Bronchial epithelial cell (primary cell): ENCODE measurements at regions not wholly inside any gene's neighbourhood (a gene's known extent, or its start where the extent isn't known, plus 50 kb on each side); places are given as distances from the start of the nearest gene placed in this dataset.

ENCODE experiments used
- DNase-seq: peaks from one replicate; pipeline ENCODE4 v3.0.0-alpha.2; 2010; ENCODE audit warnings: low read depth
- FAIRE-seq: peaks from 2 replicates; lab custom pipeline; 2011; peaks lifted over from hg19 to GRCh38; lab: Jason Lieb, UNC
- H3K27me3 ChIP-seq: 2 replicates; pipeline ENCODE4 v1.5.1; 2011; ENCODE audit warnings: low read length; ENCODE audit not compliant: control insufficient read depth, insufficient read depth
- H3K36me3 ChIP-seq: 2 replicates; pipeline ENCODE4 v1.5.1; 2011; ENCODE audit warnings: low read length; ENCODE audit not compliant: control insufficient read depth, insufficient read depth
- H3K4me3 ChIP-seq: 2 replicates; pipeline ENCODE4 v1.5.1; 2011; ENCODE audit warnings: mild to moderate bottlenecking, low read depth, low read length, control low read depth
- TF ChIP-seq, protein P1 (sequence below): IDR thresholded peaks from 2 replicates; pipeline ENCODE4 v1.5.1; 2011; ENCODE audit warnings: mild to moderate bottlenecking, moderate library complexity, low read length, control low read depth, inconsistent platforms; ENCODE audit not compliant: insufficient read depth, severe bottlenecking

GRCh38 chr2:2653231-2653630 lies 322.2 kb upstream of the MYT1L start:
- no peak for FAIRE-seq

DNA sequence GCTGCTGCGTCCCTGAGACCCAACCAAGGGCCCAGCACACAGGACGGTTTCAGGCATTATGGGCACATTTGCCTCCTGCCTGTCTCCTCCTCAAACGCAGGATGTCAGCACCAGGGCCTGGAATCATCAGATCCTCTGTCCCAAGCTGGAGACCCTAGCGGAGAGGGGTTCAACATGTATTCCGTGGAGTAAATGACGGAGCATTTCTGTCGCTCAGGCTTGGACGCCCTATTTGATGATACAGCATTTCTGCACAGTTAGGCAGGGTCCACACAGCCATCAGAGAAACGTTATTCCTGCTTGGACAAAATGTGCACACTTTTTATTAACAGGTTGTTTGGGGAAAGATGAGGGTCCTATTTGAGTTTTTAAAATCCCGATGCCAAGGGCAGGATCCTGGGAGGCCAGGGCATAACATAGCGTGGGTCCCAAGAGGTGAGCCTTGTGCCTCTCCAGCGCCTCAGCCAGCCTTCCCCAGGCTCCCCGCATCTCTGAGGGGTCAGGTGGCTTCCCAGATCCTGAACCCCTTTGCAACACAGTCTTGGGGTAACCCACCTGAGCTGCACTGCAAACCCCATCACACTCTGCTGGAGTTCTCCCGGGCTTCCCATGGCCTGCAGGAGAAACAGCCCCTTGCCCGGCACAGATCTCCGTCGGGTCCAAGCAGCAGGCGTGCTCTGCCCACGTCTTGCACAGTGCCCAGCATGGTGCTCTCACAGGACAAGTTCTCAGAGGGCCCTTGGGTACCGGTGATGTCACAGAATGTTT lies 319.7 kb upstream of the MYT1L start:
- Histone ChIP-seq H3K36me3 (no peaks in the 10 kb centered on the region), H3K27me3 (no peaks in the 10 kb centered on the region), H3K4me3 (no peak overlapping the region)
- TF ChIP-seq, protein P1, sequence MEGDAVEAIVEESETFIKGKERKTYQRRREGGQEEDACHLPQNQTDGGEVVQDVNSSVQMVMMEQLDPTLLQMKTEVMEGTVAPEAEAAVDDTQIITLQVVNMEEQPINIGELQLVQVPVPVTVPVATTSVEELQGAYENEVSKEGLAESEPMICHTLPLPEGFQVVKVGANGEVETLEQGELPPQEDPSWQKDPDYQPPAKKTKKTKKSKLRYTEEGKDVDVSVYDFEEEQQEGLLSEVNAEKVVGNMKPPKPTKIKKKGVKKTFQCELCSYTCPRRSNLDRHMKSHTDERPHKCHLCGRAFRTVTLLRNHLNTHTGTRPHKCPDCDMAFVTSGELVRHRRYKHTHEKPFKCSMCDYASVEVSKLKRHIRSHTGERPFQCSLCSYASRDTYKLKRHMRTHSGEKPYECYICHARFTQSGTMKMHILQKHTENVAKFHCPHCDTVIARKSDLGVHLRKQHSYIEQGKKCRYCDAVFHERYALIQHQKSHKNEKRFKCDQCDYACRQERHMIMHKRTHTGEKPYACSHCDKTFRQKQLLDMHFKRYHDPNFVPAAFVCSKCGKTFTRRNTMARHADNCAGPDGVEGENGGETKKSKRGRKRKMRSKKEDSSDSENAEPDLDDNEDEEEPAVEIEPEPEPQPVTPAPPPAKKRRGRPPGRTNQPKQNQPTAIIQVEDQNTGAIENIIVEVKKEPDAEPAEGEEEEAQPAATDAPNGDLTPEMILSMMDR, result no peak
- DNase-seq, result no peak
- no peak for FAIRE-seq

More at GRCh38 chr2:2653231-2653630, 322.2 kb upstream of the MYT1L start:
- no peak for DNase-seq
- Histone ChIP-seq H3K4me3 (no peak overlapping the region), H3K36me3 (no peaks in the 10 kb centered on the region), H3K27me3 (no peaks in the 10 kb centered on the region)
- TF ChIP-seq, protein P1, result no peak

- DNase-seq (no peak), FAIRE-seq (no peak)
- Histone ChIP-seq H3K27me3 (no peaks in the 10 kb centered on the region), H3K36me3 (no peaks in the 10 kb centered on the region), H3K4me3 (no peak overlapping the region)
- TF ChIP-seq, protein P1, result no peak
Measured at GRCh38 chr2:2649109-2650072, 318.3 kb upstream of the MYT1L start.

DNA sequence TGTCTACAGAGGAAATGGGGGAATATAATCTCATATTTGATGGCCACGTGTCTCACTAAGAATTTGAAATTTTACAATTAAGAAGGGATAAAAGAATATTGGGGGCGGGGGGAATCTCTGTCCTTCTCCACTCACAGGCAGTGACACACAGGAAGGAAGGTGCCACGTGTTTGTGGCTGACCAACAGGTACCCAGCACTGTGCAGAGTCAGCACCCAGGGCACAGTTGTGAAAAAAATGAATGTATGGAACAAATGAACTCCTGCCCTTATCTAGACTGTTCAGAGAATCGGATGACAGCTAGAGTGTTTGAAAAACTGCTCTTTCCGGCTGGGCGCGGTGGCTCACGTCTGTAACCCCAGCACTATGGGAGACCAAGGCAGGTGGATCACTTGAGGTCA lies 317.0 kb upstream of the MYT1L start:
- no peaks in the 10 kb centered on the region for H3K27me3 ChIP-seq
- no peaks in the 10 kb centered on the region for H3K36me3 ChIP-seq
- H3K4me3 ChIP-seq, result no peak overlapping the region
- no peak for DNase-seq
- TF ChIP-seq, protein P1, result no peak
- no peak for FAIRE-seq

DNA sequence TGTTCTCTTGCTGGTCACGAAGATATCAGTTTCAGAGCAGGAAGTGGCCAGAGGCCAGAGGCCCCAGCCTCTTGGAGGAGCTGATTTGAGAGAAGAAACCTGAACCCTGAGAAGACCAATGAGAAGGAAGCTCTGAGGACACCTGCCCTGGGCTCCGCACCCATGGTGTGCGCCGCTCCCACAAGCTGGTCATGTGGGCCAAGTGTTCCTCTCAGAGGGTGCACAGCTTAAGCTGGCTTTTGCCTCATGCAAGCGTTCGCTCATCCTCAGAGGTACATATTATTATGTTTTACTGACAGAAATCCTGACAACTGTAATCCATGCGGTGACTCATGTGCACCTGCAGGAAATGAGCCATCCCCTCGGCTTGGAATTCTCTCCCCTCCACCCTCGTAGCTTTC lies 316.1 kb upstream of the MYT1L start:
- TF ChIP-seq, protein P1, result no peak
- no peaks in the 10 kb centered on the region for H3K36me3 ChIP-seq
- no peaks in the 10 kb centered on the region for H3K27me3 ChIP-seq
- H3K4me3 ChIP-seq, result no peak overlapping the region
- DNase-seq, result peak; percentile 89
- peak; percentile 60 for FAIRE-seq
